ENCODE measurements at regions not wholly inside any gene's neighbourhood (a gene's known extent, or its start where the extent isn't known, plus 50 kb on each side); places are given as distances from the start of the nearest gene placed in this dataset.

DNA sequence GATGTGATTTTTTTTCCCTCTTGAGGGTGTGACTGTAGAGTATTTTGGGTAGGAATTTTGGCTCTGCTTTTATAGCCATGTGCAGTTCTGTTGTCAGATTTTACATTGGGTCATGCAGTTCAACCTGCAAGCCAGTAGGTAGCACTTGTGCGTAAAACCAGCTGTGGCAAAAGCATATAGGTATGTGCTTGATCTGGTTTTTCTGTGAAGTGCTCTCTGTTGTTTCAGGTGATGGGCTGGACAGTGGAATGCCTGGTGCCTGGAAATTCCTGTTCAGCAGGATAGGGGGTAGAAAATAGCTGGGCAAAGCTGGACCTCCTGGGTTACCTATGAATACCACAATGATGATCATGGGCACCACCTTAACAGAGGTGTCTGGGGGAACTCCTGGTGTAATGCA, 584.2 kb upstream of the PCDH10 start:
- TF ChIP-seq POLR2AphosphoS5 (IDR thresholded peaks at IDR 0.05) (no peak), POLR2A (IDR thresholded peaks at IDR 0.05) (no peak)
- TF ChIP-seq, protein P1, sequence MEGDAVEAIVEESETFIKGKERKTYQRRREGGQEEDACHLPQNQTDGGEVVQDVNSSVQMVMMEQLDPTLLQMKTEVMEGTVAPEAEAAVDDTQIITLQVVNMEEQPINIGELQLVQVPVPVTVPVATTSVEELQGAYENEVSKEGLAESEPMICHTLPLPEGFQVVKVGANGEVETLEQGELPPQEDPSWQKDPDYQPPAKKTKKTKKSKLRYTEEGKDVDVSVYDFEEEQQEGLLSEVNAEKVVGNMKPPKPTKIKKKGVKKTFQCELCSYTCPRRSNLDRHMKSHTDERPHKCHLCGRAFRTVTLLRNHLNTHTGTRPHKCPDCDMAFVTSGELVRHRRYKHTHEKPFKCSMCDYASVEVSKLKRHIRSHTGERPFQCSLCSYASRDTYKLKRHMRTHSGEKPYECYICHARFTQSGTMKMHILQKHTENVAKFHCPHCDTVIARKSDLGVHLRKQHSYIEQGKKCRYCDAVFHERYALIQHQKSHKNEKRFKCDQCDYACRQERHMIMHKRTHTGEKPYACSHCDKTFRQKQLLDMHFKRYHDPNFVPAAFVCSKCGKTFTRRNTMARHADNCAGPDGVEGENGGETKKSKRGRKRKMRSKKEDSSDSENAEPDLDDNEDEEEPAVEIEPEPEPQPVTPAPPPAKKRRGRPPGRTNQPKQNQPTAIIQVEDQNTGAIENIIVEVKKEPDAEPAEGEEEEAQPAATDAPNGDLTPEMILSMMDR (IDR thresholded peaks at IDR 0.05), result no peak
- H3K9me3 ChIP-seq, result no peaks in the 10 kb centered on the region
- H3K27ac ChIP-seq, result no peak overlapping the region
- no peaks in the 10 kb centered on the region for H3K36me3 ChIP-seq
- no peak overlapping the region for H3K4me3 ChIP-seq
- intact Hi-C loops (cut with DNase I; ENCODE audit: low total_unique reads), result no loop called here
- DNase-seq (ENCODE audit: low spot score in 2 of 2), result no peak
- no peaks in the 10 kb centered on the region for H3K27me3 ChIP-seq
- no peaks in the 10 kb centered on the region for H3K4me1 ChIP-seq

DNA sequence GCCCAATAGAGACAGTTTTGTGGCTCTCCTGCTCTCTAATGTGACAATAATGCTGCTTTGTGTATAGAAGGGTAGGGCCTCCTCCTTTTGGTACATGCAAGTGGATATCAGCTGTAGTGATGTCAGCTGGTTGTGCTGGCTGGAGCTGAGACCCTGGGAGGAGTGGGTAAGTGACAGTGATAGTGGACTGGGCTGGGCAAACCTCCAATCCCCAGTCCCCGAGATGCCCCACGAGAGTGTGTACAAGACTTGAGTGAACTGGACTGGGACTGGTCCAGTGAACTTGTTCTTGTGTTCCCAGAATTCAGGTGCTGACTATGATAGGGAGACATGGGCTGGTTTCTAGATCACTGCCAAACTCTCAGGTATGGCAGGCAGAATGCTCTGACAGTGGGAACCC, 583.6 kb upstream of the PCDH10 start:
- no peaks in the 10 kb centered on the region for H3K27me3 ChIP-seq
- no peaks in the 10 kb centered on the region for H3K4me1 ChIP-seq
- TF ChIP-seq POLR2AphosphoS5 (IDR thresholded peaks at IDR 0.05) (no peak), POLR2A (IDR thresholded peaks at IDR 0.05) (no peak)
- TF ChIP-seq, protein P1 (IDR thresholded peaks at IDR 0.05), result no peak
- intact Hi-C loops (cut with DNase I; ENCODE audit: low total_unique reads), result no loop called here
- H3K27ac ChIP-seq, result no peak overlapping the region
- DNase-seq (ENCODE audit: low spot score in 2 of 2), result no peak
- no peaks in the 10 kb centered on the region for H3K36me3 ChIP-seq
- H3K9me3 ChIP-seq, result no peaks in the 10 kb centered on the region
- no peak overlapping the region for H3K4me3 ChIP-seq

- intact Hi-C loops (cut with DNase I; ENCODE audit: low total_unique reads), result no loop called here
- no peak for DNase-seq (ENCODE audit: low spot score in 2 of 2)
- H3K27me3 ChIP-seq, result no peaks in the 10 kb centered on the region
Observed at GRCh38 chr4:132572210-132572609, 576.9 kb upstream of the PCDH10 start.

DNA sequence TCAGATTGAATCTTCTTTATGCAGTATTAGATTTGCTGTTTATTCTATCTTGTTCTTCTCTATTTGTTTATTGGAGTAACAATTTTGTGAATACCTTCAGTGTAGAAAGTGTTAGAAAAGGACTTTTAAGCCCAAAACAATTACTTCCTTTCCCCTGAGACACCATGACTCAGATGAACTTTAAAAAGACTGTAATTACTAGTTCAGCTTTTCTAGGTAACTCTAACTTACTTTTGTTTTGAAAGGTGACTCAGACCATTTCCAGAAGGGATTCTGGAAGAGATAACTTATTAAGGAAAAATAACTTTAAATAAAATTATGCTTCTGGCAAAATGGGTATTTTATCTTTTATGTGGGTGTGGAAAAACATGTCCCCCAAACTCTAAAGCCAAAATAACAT, 561.5 kb upstream of the PCDH10 start:
- no peaks in the 10 kb centered on the region for H3K4me1 ChIP-seq
- no peaks in the 10 kb centered on the region for H3K27me3 ChIP-seq
- no peak for DNase-seq (ENCODE audit: low spot score in 2 of 2)
- no peak overlapping the region for H3K4me3 ChIP-seq
- intact Hi-C loops (cut with DNase I; ENCODE audit: low total_unique reads), result no loop called here
- H3K9me3 ChIP-seq, result no peaks in the 10 kb centered on the region
- no peaks in the 10 kb centered on the region for H3K36me3 ChIP-seq
- H3K27ac ChIP-seq, result no peak overlapping the region
- TF ChIP-seq POLR2AphosphoS5 (IDR thresholded peaks at IDR 0.05), result no peak
- no peak for TF ChIP-seq POLR2A (IDR thresholded peaks at IDR 0.05)
- TF ChIP-seq, protein P1 (IDR thresholded peaks at IDR 0.05), result no peak

More at GRCh38 chr4:132572210-132572609, 576.9 kb upstream of the PCDH10 start:
- Histone ChIP-seq H3K9me3 (no peaks in the 10 kb centered on the region), H3K4me3 (no peak overlapping the region), H3K4me1 (no peaks in the 10 kb centered on the region), H3K36me3 (no peaks in the 10 kb centered on the region), H3K27ac (no peak overlapping the region)
- TF ChIP-seq, protein P1 (IDR thresholded peaks at IDR 0.05), result no peak
- TF ChIP-seq POLR2AphosphoS5 (IDR thresholded peaks at IDR 0.05) (no peak), POLR2A (IDR thresholded peaks at IDR 0.05) (no peak)

DNA sequence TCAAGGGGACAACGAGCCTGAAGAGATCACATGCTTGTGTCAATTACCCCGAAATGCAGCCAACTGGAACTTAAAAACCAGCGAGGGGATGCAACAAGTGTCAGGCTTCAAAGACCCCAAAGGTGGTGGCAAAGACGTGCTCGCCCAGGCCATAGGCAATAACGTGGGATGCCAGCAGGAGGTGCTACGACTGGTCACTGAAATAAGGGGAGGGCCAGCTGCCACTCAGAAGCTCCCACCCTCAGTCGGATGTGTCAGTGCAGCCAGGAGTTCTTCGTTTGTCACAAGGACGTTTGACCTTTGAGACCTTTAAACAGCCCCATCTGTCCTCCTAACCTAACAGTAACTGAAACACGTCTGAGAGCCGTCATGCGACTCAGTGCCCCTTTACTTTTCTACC, 556.8 kb upstream of the PCDH10 start:
- H3K27ac ChIP-seq, result no peak overlapping the region
- H3K4me1 ChIP-seq, result no peaks in the 10 kb centered on the region
- H3K4me3 ChIP-seq, result no peak overlapping the region
- DNase-seq (ENCODE audit: low spot score in 2 of 2), result no peak
- H3K9me3 ChIP-seq, result no peaks in the 10 kb centered on the region
- no peak for TF ChIP-seq POLR2A (IDR thresholded peaks at IDR 0.05)
- TF ChIP-seq, protein P1 (IDR thresholded peaks at IDR 0.05), result no peak
- no peak for TF ChIP-seq POLR2AphosphoS5 (IDR thresholded peaks at IDR 0.05)
- no peaks in the 10 kb centered on the region for H3K36me3 ChIP-seq
- H3K27me3 ChIP-seq, result no peaks in the 10 kb centered on the region
- intact Hi-C loops (cut with DNase I; ENCODE audit: low total_unique reads), result no loop called here

Measured in breast epithelium (tissue), 4 donors.